GM12873 (cell line): ENCODE measurements at regions not wholly inside any gene's neighbourhood (a gene's known extent, or its start where the extent isn't known, plus 50 kb on each side); places are given as distances from the start of the nearest gene placed in this dataset.

Experiments used
- CTCF ChIP-seq: IDR thresholded peaks from 2 replicates; pipeline ENCODE4 v1.5.1; 2012; ENCODE audit warnings: low read depth, mild to moderate bottlenecking, moderate library complexity, low read length, control low read depth; ENCODE audit not compliant: insufficient read depth; ENCODE audit errors: missing control alignments

GRCh38 chr1:4144349-4144971 lies 244.4 kb upstream of the C1orf174 start:
- no peak for TF ChIP-seq CTCF

GRCh38 chr1:4146101-4146500 lies 246.0 kb upstream of the C1orf174 start:
- no peak for TF ChIP-seq CTCF

- TF ChIP-seq CTCF, result no peak
Observed at GRCh38 chr1:4146614-4147013, 246.5 kb upstream of the C1orf174 start.

- TF ChIP-seq CTCF, result no peak
Observed at GRCh38 chr1:4147509-4147908, 247.4 kb upstream of the C1orf174 start.

GRCh38 chr1:4149281-4149680 lies 249.2 kb upstream of the C1orf174 start:
- TF ChIP-seq CTCF, result no peak

- no peak for TF ChIP-seq CTCF
Observed at GRCh38 chr1:4149831-4150230, 249.8 kb upstream of the C1orf174 start.

GRCh38 chr1:4150262-4150661 lies 250.2 kb upstream of the C1orf174 start:
- TF ChIP-seq CTCF, result no peak
